C4-2B (cell line): ENCODE measurements at regions not wholly inside any gene's neighbourhood (a gene's known extent, or its start where the extent isn't known, plus 50 kb on each side); places are given as distances from the start of the nearest gene placed in this dataset.

Experiments used
- ZFX ChIP-seq: fragments of 450-650 bp; IDR thresholded peaks from 2 replicates; pipeline ENCODE4 v1.6.1; 2017
- TF ChIP-seq, protein P1 (sequence below): fragments of 450-650 bp; conservative IDR thresholded peaks from 2 replicates; pipeline ENCODE4 v1.5.1; 2017; ENCODE audit warnings: mild to moderate bottlenecking

DNA sequence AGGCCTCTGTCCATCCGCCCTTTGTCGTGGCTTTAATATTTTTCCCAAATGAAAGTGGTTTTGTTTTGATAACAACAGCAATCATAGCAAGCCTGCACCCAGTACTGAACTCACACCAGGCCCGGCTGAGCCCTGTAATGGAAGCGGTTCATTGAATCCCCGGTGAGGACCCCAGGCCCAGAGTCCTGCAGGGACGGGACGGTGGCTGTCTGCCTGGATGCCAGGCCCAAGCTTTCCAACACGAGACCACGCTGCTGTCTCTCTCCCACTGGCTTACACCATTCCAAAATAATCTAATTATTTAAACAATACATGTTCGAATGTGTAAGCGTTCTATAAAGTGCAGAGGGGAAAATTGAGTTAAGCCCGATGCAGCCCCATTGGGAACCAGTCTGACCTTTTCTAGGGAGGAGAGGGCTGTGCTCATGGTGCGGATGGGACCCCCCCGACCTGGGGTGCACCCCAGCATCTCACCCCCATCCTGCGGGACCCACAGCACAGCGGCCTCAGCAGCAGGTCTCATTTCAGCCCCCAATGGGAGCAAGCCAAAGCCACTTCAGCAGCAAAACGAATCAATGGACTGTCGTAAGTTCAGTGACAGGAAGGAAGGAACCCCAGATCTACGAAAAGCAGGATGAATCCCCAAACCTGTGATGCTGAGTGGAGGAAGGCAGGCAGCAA is 1046.9 kb downstream of the BRD1 start:
- TF ChIP-seq, protein P1, sequence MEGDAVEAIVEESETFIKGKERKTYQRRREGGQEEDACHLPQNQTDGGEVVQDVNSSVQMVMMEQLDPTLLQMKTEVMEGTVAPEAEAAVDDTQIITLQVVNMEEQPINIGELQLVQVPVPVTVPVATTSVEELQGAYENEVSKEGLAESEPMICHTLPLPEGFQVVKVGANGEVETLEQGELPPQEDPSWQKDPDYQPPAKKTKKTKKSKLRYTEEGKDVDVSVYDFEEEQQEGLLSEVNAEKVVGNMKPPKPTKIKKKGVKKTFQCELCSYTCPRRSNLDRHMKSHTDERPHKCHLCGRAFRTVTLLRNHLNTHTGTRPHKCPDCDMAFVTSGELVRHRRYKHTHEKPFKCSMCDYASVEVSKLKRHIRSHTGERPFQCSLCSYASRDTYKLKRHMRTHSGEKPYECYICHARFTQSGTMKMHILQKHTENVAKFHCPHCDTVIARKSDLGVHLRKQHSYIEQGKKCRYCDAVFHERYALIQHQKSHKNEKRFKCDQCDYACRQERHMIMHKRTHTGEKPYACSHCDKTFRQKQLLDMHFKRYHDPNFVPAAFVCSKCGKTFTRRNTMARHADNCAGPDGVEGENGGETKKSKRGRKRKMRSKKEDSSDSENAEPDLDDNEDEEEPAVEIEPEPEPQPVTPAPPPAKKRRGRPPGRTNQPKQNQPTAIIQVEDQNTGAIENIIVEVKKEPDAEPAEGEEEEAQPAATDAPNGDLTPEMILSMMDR, result no peak
- TF ChIP-seq ZFX, result no peak
